GM23338 (cell line): ENCODE measurements at regions not wholly inside any gene's neighbourhood (a gene's known extent, or its start where the extent isn't known, plus 50 kb on each side); places are given as distances from the start of the nearest gene placed in this dataset.

Experiments
- ATAC-seq: fragments of 200-7000 bp; cut with Tn5 transposase; 3 replicates; pipeline ENCODE4 v1.9.1; 2020
- DNase-seq: peaks from one replicate; pipeline ENCODE4 v3.0.0-alpha.2; 2015; ENCODE audit warnings: low spot score
- H2AFZ ChIP-seq: fragments of 200-600 bp; sonication (generic); 2 replicates; pipeline ENCODE4 v1.8.0; 2016; ENCODE audit warnings: antibody characterized with exemption, mild to moderate bottlenecking, moderate library complexity
- H3F3A ChIP-seq: fragments of 200-600 bp; sonication (generic); replicated peaks from 2 replicates; pipeline ENCODE4 v1.8.0; 2017; ENCODE audit warnings: antibody characterized with exemption, mixed run types, low read depth
- H3K27ac ChIP-seq: fragments of 200-600 bp; sonication (generic); 2 replicates; pipeline ENCODE4 v1.6.1; 2016; ENCODE audit warnings: low read depth
- H3K27me3 ChIP-seq: fragments of 200-600 bp; sonication (generic); 2 replicates; pipeline ENCODE4 v1.8.0; 2016; ENCODE audit warnings: mild to moderate bottlenecking, mixed run types, moderate library complexity; ENCODE audit not compliant: insufficient read depth
- H3K36me3 ChIP-seq: fragments of 200-600 bp; sonication (generic); 2 replicates; pipeline ENCODE4 v1.8.0; 2016; ENCODE audit warnings: mild to moderate bottlenecking; ENCODE audit not compliant: insufficient read depth
- H3K4me1 ChIP-seq: fragments of 200-600 bp; sonication (generic); 2 replicates; pipeline ENCODE4 v1.8.0; 2016; ENCODE audit warnings: mild to moderate bottlenecking, moderate library complexity; ENCODE audit not compliant: insufficient read depth
- H3K4me2 ChIP-seq: fragments of 200-600 bp; sonication (generic); 2 replicates; pipeline ENCODE4 v1.7.1; 2017; ENCODE audit warnings: mixed run types
- H3K4me3 ChIP-seq: fragments of 200-600 bp; sonication (generic); 2 replicates; pipeline ENCODE4 v1.6.1; 2016; ENCODE audit warnings: mixed run types
- H3K79me2 ChIP-seq: fragments of 200-600 bp; sonication (generic); replicated peaks from 2 replicates; pipeline ENCODE4 v1.8.0; 2017; ENCODE audit warnings: mild to moderate bottlenecking; ENCODE audit not compliant: insufficient read depth
- H3K9me2 ChIP-seq: fragments of 200-600 bp; sonication (generic); 2 replicates; pipeline ENCODE4 v1.8.0; 2017; ENCODE audit not compliant: insufficient read depth
- H4K20me1 ChIP-seq: fragments of 200-600 bp; sonication (generic); replicated peaks from 2 replicates; pipeline ENCODE4 v1.8.0; 2017; ENCODE audit warnings: mild to moderate bottlenecking; ENCODE audit not compliant: insufficient read depth
- H3K27ac Mint-ChIP-seq: 2 replicates; pipeline ENCODE4 v1.8.0; 2020; ENCODE audit warnings: inconsistent platforms, mild to moderate bottlenecking, moderate library complexity, mixed read lengths
- H3K27me3 Mint-ChIP-seq: 3 replicates; pipeline ENCODE4 v1.8.0; 2022; ENCODE audit warnings: low read depth, mild to moderate bottlenecking, moderate library complexity, mixed read lengths, inconsistent platforms; ENCODE audit not compliant: insufficient read depth, poor library complexity
- H3K36me3 Mint-ChIP-seq: 3 replicates; pipeline ENCODE4 v1.8.0; 2021; ENCODE audit warnings: low read depth, mild to moderate bottlenecking, inconsistent platforms, moderate library complexity, mixed read lengths
- H3K4me1 Mint-ChIP-seq: 3 replicates; pipeline ENCODE4 v1.8.0; 2020; ENCODE audit warnings: mild to moderate bottlenecking, inconsistent platforms, mixed read lengths
- H3K4me3 Mint-ChIP-seq: 3 replicates; pipeline ENCODE4 v1.8.0; 2021; ENCODE audit warnings: moderate library complexity, mild to moderate bottlenecking, inconsistent platforms, mixed read lengths
- H3K9me3 Mint-ChIP-seq: 3 replicates; pipeline ENCODE4 v1.8.0; 2020; ENCODE audit warnings: moderate library complexity, mild to moderate bottlenecking, inconsistent platforms, mixed read lengths
- CREB1 ChIP-seq: fragments of 250-450 bp; sonication (Bioruptor Pico); IDR thresholded peaks from 2 replicates; pipeline ENCODE4 v1.5.0; 2020; ENCODE audit warnings: low read depth, mild to moderate bottlenecking, moderate library complexity
- CTCF ChIP-seq, 2 experiments: fragments of 200-600 bp in 1 of 2; sonication (generic) in 1 of 2; conservative IDR thresholded peaks; 2 replicates each; pipeline versions ENCODE4 v1.5.1 to v1.6.1; 2016 to 2017; ENCODE audit warnings: antibody characterized with exemption in 2 of 2, low read depth in 2 of 2, mild to moderate bottlenecking in 2 of 2, moderate library complexity in 1 of 2
- ETS1 ChIP-seq: IDR thresholded peaks from 2 replicates; pipeline ENCODE4 v1.6.1; 2016; ENCODE audit warnings: antibody characterized with exemption
- EZH2 ChIP-seq: fragments of 200-600 bp; sonication (generic); IDR thresholded peaks from one replicate; pipeline ENCODE4 v1.8.0; 2017; ENCODE audit warnings: antibody characterized with exemption, mild to moderate bottlenecking, low read depth; ENCODE audit not compliant: unreplicated experiment
- EZH2phosphoT487 ChIP-seq: fragments of 200-600 bp; sonication (generic); IDR thresholded peaks from one replicate; pipeline ENCODE4 v1.8.1; 2018; ENCODE audit warnings: antibody characterized with exemption; ENCODE audit not compliant: unreplicated experiment
- JUNB ChIP-seq: IDR thresholded peaks from one replicate; pipeline ENCODE4 v1.6.1; 2016; ENCODE audit warnings: antibody characterized with exemption; ENCODE audit not compliant: unreplicated experiment
- NANOG ChIP-seq: IDR thresholded peaks from 2 replicates; pipeline ENCODE4 v1.6.1; 2016; ENCODE audit warnings: antibody characterized with exemption, borderline replicate concordance
- POLR2AphosphoS5 ChIP-seq: IDR thresholded peaks from 2 replicates; pipeline ENCODE4 v1.6.1; 2016; ENCODE audit warnings: antibody characterized with exemption, low read depth
- REST ChIP-seq: IDR thresholded peaks from one replicate; pipeline ENCODE4 v1.6.1; 2018; ENCODE audit warnings: antibody characterized with exemption; ENCODE audit not compliant: unreplicated experiment
- STAT1 ChIP-seq: IDR thresholded peaks from one replicate; pipeline ENCODE4 v1.6.1; 2016; ENCODE audit warnings: antibody characterized with exemption; ENCODE audit not compliant: unreplicated experiment
- ZNF114 ChIP-seq: fragments of 250-450 bp; sonication (Bioruptor Pico); IDR thresholded peaks from 2 replicates; pipeline ENCODE4 v1.5.0; 2020; ENCODE audit warnings: mild to moderate bottlenecking, moderate library complexity
- ZNF331 ChIP-seq: fragments of 250-450 bp; sonication (Bioruptor Pico); IDR thresholded peaks from 2 replicates; pipeline ENCODE4 v1.5.0; 2020; ENCODE audit warnings: low read depth, mild to moderate bottlenecking, moderate library complexity
- ZNF462 ChIP-seq: fragments of 250-450 bp; sonication (Bioruptor Pico); IDR thresholded peaks from 2 replicates; pipeline ENCODE4 v1.5.0; 2020; ENCODE audit warnings: mild to moderate bottlenecking, moderate library complexity

GRCh38 chr6:67666177-67666964 lies 968.7 kb upstream of the ADGRB3 start:
- H3F3A ChIP-seq, result no peaks in the 10 kb centered on the region
- no peak overlapping the region for H3K4me3 Mint-ChIP-seq
- H3K4me2 ChIP-seq, result no peak overlapping the region
- H3K27me3 ChIP-seq, result no peaks in the 10 kb centered on the region
- no peaks in the 10 kb centered on the region for H3K9me2 ChIP-seq
- no peak overlapping the region for H3K4me3 ChIP-seq
- H3K9me3 Mint-ChIP-seq, result peaks cover 24% of the 10 kb centered on the region
- H2AFZ ChIP-seq, result no peak overlapping the region
- no peak overlapping the region for H3K27ac Mint-ChIP-seq
- no peak for ATAC-seq
- H3K27me3 Mint-ChIP-seq, result peaks cover 2% of the 10 kb centered on the region
- H3K27ac ChIP-seq, result no peak overlapping the region
- TF ChIP-seq ETS1, result no peak
- TF ChIP-seq ZNF331 (CRISPR knock-in tag), result no peak
- TF ChIP-seq JUNB, result no peak
- no peak for TF ChIP-seq REST
- no peak for TF ChIP-seq STAT1
- TF ChIP-seq ZNF114 (CRISPR knock-in tag), result no peak
- no peak for TF ChIP-seq NANOG
- TF ChIP-seq CREB1 (CRISPR knock-in tag), result no peak
- TF ChIP-seq ZNF462 (CRISPR knock-in tag), result no peak
- no peak for TF ChIP-seq EZH2
- TF ChIP-seq EZH2phosphoT487, result no peak
- TF ChIP-seq CTCF (conservative IDR thresholded peaks at IDR 0.05; ENCODE audit: low read depth in 2 of 2), result no peak
- no peak for TF ChIP-seq POLR2AphosphoS5
- H3K4me1 ChIP-seq, result no peaks in the 10 kb centered on the region
- H3K79me2 ChIP-seq, result no peaks in the 10 kb centered on the region
- 0 out of 3 replicates have a peak, but pooled peaks cover 8% of the 10 kb centered on the region for H3K36me3 Mint-ChIP-seq
- H3K4me1 Mint-ChIP-seq, result no peaks in the 10 kb centered on the region
- peaks cover 3% of the 10 kb centered on the region; the same call in 1 of the 2 replicates for H3K36me3 ChIP-seq
- DNase-seq, result no peak
- no peaks in the 10 kb centered on the region for H4K20me1 ChIP-seq
